ENCODE measurements at regions not wholly inside any gene's neighbourhood (a gene's known extent, or its start where the extent isn't known, plus 50 kb on each side); places are given as distances from the start of the nearest gene placed in this dataset.
"Not testable (repeated sequence)": the region's sequence is repeated elsewhere in the genome, so short reads cannot be mapped to it uniquely, and the experiment has no call there.

DNA sequence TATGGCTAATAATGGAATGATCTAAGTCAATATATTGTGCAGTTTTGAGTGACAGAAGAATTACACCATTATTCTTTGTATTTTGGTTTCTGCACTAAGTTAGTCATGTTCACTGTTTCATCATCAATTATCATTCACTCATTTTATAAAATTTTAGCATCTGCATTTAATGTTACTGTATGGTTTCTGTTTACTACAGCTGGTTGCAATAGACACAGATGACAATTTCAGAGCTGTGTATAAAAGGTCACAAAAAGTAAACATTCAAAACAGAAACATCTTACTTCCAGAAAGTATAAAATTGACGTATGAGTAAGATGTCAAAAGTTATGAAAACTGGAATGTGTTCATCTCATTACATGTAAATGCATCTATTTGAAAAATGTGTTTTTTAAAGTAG lies 111.1 kb upstream of the GBE1 start:
- H3K27me3 ChIP-seq (ENCODE audit: control insufficient read depth in 2 of 2, insufficient read depth in 1 of 2, low read length in 1 of 2), result no peaks in the 10 kb centered on the region
- no peak for DNase-seq (ENCODE audit: low read depth in 6 of 9, low spot score in 9 of 9)
- H3K9me3 ChIP-seq (ENCODE audit: control insufficient read depth in 2 of 2, insufficient read depth in 1 of 2, low read length in 1 of 2), result no peaks in the 10 kb centered on the region
- no peak overlapping the region for H3K27ac ChIP-seq (ENCODE audit: low read depth in 1 of 2, low read length in 1 of 2)
- no peak overlapping the region for H3K4me3 ChIP-seq (ENCODE audit: low read length in 2 of 2)
- 95% methylated on average over 1 of the region's 1 CpG for WGBS
- no peaks in the 10 kb centered on the region for H3K4me1 ChIP-seq (ENCODE audit: control insufficient read depth in 2 of 2, insufficient read depth in 2 of 2, low read length in 2 of 2)
- H3K36me3 ChIP-seq (ENCODE audit: control insufficient read depth in 2 of 2, insufficient read depth in 2 of 2, low read length in 1 of 2), result no peaks in the 10 kb centered on the region

DNA sequence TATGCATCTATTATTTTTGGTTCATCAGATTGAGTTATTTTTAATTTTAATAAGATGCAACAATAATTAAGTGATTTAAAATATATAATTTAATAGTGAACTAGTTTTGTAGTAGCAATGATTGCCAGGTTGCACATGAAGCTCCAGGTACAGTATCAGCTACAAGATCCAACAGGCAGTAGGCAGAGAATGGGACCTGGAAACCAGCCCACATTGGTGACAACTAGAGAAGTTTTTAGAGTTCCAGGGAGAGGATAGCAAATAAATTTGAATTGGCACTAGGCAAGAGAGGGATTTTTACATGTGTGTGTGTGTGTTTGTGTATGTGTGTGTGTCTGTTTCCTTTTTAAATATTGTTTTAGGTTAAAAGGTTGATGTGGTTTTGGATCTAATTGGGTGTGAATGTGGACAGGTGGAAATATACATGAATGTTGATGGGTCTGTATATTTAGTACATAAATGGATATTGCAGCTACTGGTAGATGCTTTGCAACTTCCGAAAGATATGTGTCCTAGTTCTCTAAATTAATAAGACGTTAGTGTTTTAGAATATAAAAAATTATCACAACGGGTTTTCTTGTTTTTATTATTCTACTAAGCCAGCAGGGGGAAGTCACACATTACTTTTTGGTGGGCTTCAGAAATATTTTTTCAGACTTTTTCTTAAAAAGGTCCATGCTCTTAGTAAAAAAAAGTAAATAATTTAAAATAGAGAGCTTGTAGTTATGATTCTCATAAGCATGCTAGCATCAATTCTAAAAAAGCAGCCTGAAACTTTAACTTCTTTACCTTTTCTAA lies 110.1 kb upstream of the GBE1 start:
- Histone ChIP-seq H3K4me1 (ENCODE audit: control insufficient read depth in 2 of 2, insufficient read depth in 2 of 2, low read length in 2 of 2) (no peaks in the 10 kb centered on the region), H3K27ac (ENCODE audit: low read depth in 1 of 2, low read length in 1 of 2) (no peak overlapping the region), H3K36me3 (ENCODE audit: control insufficient read depth in 2 of 2, insufficient read depth in 2 of 2, low read length in 1 of 2) (no peaks in the 10 kb centered on the region), H3K27me3 (ENCODE audit: control insufficient read depth in 2 of 2, insufficient read depth in 1 of 2, low read length in 1 of 2) (no peaks in the 10 kb centered on the region), H3K4me3 (ENCODE audit: low read length in 2 of 2) (no peak overlapping the region), H3K9me3 (ENCODE audit: control insufficient read depth in 2 of 2, insufficient read depth in 1 of 2, low read length in 1 of 2) (no peaks in the 10 kb centered on the region)
- WGBS, result 57% methylated on average over 3 of the region's 3 CpGs
- DNase-seq (ENCODE audit: low read depth in 6 of 9, low spot score in 9 of 9), result peak in 1 of 9 donors; percentile 15

DNA sequence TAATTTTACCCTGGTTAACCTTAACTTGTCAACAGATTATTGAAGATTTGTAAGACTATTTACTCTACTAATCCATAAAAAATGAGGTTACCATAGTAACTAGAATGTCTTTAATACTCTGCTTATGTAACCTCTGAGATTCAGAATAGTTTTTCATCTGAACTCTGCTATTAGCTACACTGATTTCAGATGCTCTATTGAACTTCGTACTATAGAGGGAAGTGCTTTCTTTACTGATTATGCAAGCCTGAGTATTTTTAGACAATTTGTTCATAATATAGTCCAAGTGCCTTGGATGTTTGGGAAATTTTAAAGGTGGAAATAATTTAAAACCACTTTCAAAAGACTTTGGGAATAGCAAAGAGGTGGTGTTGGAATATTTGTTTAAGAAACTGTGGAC lies 107.9 kb upstream of the GBE1 start:
- 89% methylated on average over 1 of the region's 1 CpG for WGBS
- H3K36me3 ChIP-seq (ENCODE audit: control insufficient read depth in 2 of 2, insufficient read depth in 2 of 2, low read length in 1 of 2), result no peaks in the 10 kb centered on the region
- no peak for DNase-seq (ENCODE audit: low read depth in 6 of 9, low spot score in 9 of 9)
- H3K4me1 ChIP-seq (ENCODE audit: control insufficient read depth in 2 of 2, insufficient read depth in 2 of 2, low read length in 2 of 2), result no peaks in the 10 kb centered on the region
- H3K27me3 ChIP-seq (ENCODE audit: control insufficient read depth in 2 of 2, insufficient read depth in 1 of 2, low read length in 1 of 2), result no peaks in the 10 kb centered on the region
- no peak overlapping the region for H3K27ac ChIP-seq (ENCODE audit: low read depth in 1 of 2, low read length in 1 of 2)
- no peaks in the 10 kb centered on the region for H3K9me3 ChIP-seq (ENCODE audit: control insufficient read depth in 2 of 2, insufficient read depth in 1 of 2, low read length in 1 of 2)
- no peak overlapping the region for H3K4me3 ChIP-seq (ENCODE audit: low read length in 2 of 2)

DNA sequence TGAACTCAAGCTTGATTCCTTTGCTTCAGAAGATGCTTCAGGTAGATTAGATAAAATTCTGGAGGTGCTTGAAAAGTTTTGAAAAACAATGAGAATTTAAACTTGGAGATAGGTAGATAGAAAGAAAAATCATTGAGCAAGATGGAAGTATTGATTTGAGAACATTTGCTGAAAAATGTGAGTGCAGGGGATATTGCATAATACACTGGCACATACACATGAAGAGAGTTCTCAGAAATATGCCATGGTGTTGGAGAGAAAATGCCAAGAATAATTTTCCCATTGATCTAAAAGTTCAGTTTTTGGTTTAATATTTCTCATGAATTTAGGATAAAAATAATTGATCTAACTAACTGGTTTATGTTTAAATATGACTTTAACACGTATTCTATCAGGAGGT lies 107.2 kb upstream of the GBE1 start:
- Histone ChIP-seq H3K27ac (ENCODE audit: low read depth in 1 of 2, low read length in 1 of 2) (no peak overlapping the region), H3K4me3 (ENCODE audit: low read length in 2 of 2) (no peak overlapping the region), H3K9me3 (ENCODE audit: control insufficient read depth in 2 of 2, insufficient read depth in 1 of 2, low read length in 1 of 2) (no peaks in the 10 kb centered on the region), H3K4me1 (ENCODE audit: control insufficient read depth in 2 of 2, insufficient read depth in 2 of 2, low read length in 2 of 2) (no peaks in the 10 kb centered on the region), H3K36me3 (ENCODE audit: control insufficient read depth in 2 of 2, insufficient read depth in 2 of 2, low read length in 1 of 2) (no peaks in the 10 kb centered on the region), H3K27me3 (ENCODE audit: control insufficient read depth in 2 of 2, insufficient read depth in 1 of 2, low read length in 1 of 2) (no peaks in the 10 kb centered on the region)
- 96% methylated on average over 1 of the region's 1 CpG for WGBS
- DNase-seq (ENCODE audit: low read depth in 6 of 9, low spot score in 9 of 9), result no peak

DNA sequence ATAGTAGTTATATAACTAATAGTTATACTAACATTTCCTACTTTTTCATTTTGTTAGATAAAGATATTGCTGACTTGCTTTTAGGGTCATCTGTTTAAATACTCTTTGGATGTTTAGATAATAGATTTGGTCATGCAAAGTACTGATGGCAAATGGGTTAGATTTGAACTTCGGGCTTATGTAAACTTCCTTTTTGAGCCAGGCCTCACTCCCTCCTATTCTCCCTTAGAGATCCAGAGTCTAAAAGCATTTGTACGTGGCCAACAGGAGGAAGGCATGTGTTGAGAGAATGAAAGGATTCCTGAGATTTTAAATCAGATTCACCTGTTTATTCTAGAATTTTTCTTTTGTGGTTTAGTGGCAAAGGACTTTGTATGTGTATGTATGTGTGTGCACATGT lies 106.4 kb upstream of the GBE1 start:
- H3K36me3 ChIP-seq (ENCODE audit: control insufficient read depth in 2 of 2, insufficient read depth in 2 of 2, low read length in 1 of 2), result no peaks in the 10 kb centered on the region
- no peaks in the 10 kb centered on the region for H3K27me3 ChIP-seq (ENCODE audit: control insufficient read depth in 2 of 2, insufficient read depth in 1 of 2, low read length in 1 of 2)
- WGBS, result 88% methylated on average over 2 of the region's 2 CpGs
- no peak overlapping the region for H3K27ac ChIP-seq (ENCODE audit: low read depth in 1 of 2, low read length in 1 of 2)
- H3K9me3 ChIP-seq (ENCODE audit: control insufficient read depth in 2 of 2, insufficient read depth in 1 of 2, low read length in 1 of 2), result no peaks in the 10 kb centered on the region
- no peak for DNase-seq (ENCODE audit: low read depth in 6 of 9, low spot score in 9 of 9)
- no peak overlapping the region for H3K4me3 ChIP-seq (ENCODE audit: low read length in 2 of 2)
- H3K4me1 ChIP-seq (ENCODE audit: control insufficient read depth in 2 of 2, insufficient read depth in 2 of 2, low read length in 2 of 2), result no peaks in the 10 kb centered on the region

DNA sequence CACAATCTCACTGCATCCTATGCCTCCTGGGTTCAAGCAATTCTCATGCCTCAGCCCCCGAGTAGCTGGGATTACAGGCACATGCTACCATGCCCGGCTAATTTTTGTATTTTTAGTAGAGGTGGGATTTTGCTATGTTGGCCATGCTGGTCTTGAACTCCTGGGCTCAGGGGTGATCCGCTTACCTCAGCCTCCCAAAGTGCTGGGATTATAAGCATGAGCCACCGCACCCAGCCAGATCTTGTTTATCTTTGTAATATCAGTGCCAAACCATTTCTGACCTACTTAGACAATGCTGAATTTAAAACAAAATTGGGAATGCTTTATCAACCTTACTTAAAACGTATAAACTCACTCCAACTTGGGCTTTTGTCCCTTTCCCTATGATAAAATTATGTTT lies 103.7 kb upstream of the GBE1 start:
- WGBS, result 96% methylated on average over 5 of the region's 5 CpGs
- H3K27ac ChIP-seq (ENCODE audit: low read depth in 1 of 2, low read length in 1 of 2); H3K27me3 ChIP-seq (ENCODE audit: control insufficient read depth in 2 of 2, insufficient read depth in 1 of 2, low read length in 1 of 2); DNase-seq (ENCODE audit: low read depth in 6 of 9, low spot score in 9 of 9); H3K4me3 ChIP-seq (ENCODE audit: low read length in 2 of 2); H3K36me3 ChIP-seq (ENCODE audit: control insufficient read depth in 2 of 2, insufficient read depth in 2 of 2, low read length in 1 of 2); H3K9me3 ChIP-seq (ENCODE audit: control insufficient read depth in 2 of 2, insufficient read depth in 1 of 2, low read length in 1 of 2); H3K4me1 ChIP-seq (ENCODE audit: control insufficient read depth in 2 of 2, insufficient read depth in 2 of 2, low read length in 2 of 2): not testable (repeated sequence)

DNA sequence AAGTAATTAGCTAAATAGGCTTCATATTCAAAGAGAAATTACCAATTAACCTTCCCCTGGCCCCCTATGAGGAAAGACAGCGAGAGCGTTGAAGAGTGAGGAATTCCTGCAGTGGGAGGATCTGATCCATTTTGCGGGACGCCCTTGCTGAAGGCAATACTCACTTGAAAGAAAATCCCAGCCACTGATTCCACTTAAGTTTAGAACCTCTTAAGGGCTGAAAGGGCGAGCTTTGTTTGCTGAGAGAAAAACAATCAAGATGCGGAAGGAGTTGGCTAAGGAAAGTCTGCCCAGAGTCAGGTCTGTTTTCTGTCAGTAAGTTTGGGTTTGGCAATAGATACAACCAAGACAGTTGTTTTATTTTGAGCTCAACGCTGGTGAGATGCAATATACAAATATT lies 102.8 kb upstream of the GBE1 start:
- Histone ChIP-seq H3K36me3 (ENCODE audit: control insufficient read depth in 2 of 2, insufficient read depth in 2 of 2, low read length in 1 of 2) (no peaks in the 10 kb centered on the region), H3K9me3 (ENCODE audit: control insufficient read depth in 2 of 2, insufficient read depth in 1 of 2, low read length in 1 of 2) (no peaks in the 10 kb centered on the region), H3K27me3 (ENCODE audit: control insufficient read depth in 2 of 2, insufficient read depth in 1 of 2, low read length in 1 of 2) (no peaks in the 10 kb centered on the region), H3K4me1 (ENCODE audit: control insufficient read depth in 2 of 2, insufficient read depth in 2 of 2, low read length in 2 of 2) (no peaks in the 10 kb centered on the region), H3K4me3 (ENCODE audit: low read length in 2 of 2) (no peak overlapping the region), H3K27ac (ENCODE audit: low read depth in 1 of 2, low read length in 1 of 2) (no peak overlapping the region)
- no peak for DNase-seq (ENCODE audit: low read depth in 6 of 9, low spot score in 9 of 9)
- WGBS, result 93% methylated on average over 7 of the region's 7 CpGs

DNA sequence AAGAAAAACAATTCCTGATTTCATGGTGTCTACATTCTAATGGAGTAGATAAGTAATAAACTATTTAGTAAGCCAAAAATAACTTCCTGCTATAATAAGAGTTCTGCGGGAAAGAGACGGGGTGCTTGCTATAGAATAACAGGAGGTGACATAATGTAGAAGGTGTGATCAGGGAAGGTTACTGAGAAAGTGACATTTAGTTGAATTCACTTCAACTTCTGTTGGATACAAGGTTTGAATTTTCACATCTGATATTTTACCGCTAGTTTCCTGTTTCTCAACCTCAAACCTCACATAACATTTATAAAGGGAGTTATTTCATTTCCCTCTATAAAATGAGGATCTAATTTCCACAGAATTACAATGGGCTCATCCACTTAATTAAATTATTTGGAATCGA lies 102.3 kb upstream of the GBE1 start:
- Histone ChIP-seq H3K9me3 (ENCODE audit: control insufficient read depth in 2 of 2, insufficient read depth in 1 of 2, low read length in 1 of 2) (no peaks in the 10 kb centered on the region), H3K27me3 (ENCODE audit: control insufficient read depth in 2 of 2, insufficient read depth in 1 of 2, low read length in 1 of 2) (no peaks in the 10 kb centered on the region), H3K27ac (ENCODE audit: low read depth in 1 of 2, low read length in 1 of 2) (no peak overlapping the region), H3K4me3 (ENCODE audit: low read length in 2 of 2) (no peak overlapping the region), H3K36me3 (ENCODE audit: control insufficient read depth in 2 of 2, insufficient read depth in 2 of 2, low read length in 1 of 2) (no peaks in the 10 kb centered on the region), H3K4me1 (ENCODE audit: control insufficient read depth in 2 of 2, insufficient read depth in 2 of 2, low read length in 2 of 2) (no peaks in the 10 kb centered on the region)
- DNase-seq (ENCODE audit: low read depth in 6 of 9, low spot score in 9 of 9), result no peak
- whole genome bisulfite sequencing, result 23% methylated on average over 4 of the region's 4 CpGs

DNA sequence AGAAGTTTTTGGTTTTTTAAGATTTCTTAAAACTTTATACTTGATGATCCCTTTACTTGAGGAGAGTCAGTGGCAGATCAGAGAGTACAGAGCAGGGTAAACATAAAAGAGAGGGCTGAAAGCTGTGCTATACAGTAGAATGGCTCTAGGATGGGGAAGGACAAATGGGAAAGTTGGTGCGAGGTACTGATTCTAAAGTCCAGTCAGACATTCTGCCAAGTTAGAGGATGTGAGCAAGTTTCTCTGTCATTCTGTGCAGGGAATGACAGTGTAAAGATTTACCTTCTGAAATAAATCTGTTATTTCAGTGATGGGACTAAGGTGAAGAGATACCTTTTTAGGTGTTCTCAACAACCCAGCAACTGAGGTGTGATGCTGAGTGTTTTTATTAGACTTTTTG lies 100.1 kb upstream of the GBE1 start:
- Histone ChIP-seq H3K27me3 (ENCODE audit: control insufficient read depth in 2 of 2, insufficient read depth in 1 of 2, low read length in 1 of 2) (no peaks in the 10 kb centered on the region), H3K36me3 (ENCODE audit: control insufficient read depth in 2 of 2, insufficient read depth in 2 of 2, low read length in 1 of 2) (no peaks in the 10 kb centered on the region), H3K27ac (ENCODE audit: low read depth in 1 of 2, low read length in 1 of 2) (no peak overlapping the region), H3K9me3 (ENCODE audit: control insufficient read depth in 2 of 2, insufficient read depth in 1 of 2, low read length in 1 of 2) (no peaks in the 10 kb centered on the region), H3K4me3 (ENCODE audit: low read length in 2 of 2) (no peak overlapping the region), H3K4me1 (ENCODE audit: control insufficient read depth in 2 of 2, insufficient read depth in 2 of 2, low read length in 2 of 2) (no peaks in the 10 kb centered on the region)
- 95% methylated on average over 1 of the region's 1 CpG for WGBS
- DNase-seq (ENCODE audit: low read depth in 6 of 9, low spot score in 9 of 9), result no peak

Measured in thymus (tissue), 11 donors.